HG02571 (cell line): ENCODE measurements at regions not wholly inside any gene's neighbourhood (a gene's known extent, or its start where the extent isn't known, plus 50 kb on each side); places are given as distances from the start of the nearest gene placed in this dataset.

Experiments
- ATAC-seq: cut with Tn5 transposase; IDR thresholded peaks from one replicate; pipeline ENCODE4 v1.9.1; 2021; ENCODE audit warnings: mild to moderate bottlenecking, moderate library complexity; ENCODE audit not compliant: unreplicated experiment

- no peak for ATAC-seq
Measured at GRCh38 chr10:113219446-113219845, 269.4 kb downstream of the TCF7L2 start.

- ATAC-seq, result no peak
Measured at GRCh38 chr10:113221756-113222168, 271.7 kb downstream of the TCF7L2 start.

GRCh38 chr10:113222207-113222606 lies 272.2 kb downstream of the TCF7L2 start:
- ATAC-seq, result no peak

- ATAC-seq, result no peak
Measured at GRCh38 chr10:113225364-113225763, 275.3 kb downstream of the TCF7L2 start.

- no peak for ATAC-seq
Measured at GRCh38 chr10:113225903-113226302, 275.9 kb downstream of the TCF7L2 start.

- no peak for ATAC-seq
Measured at GRCh38 chr10:113226399-113226798, 276.4 kb downstream of the TCF7L2 start.

- no peak for ATAC-seq
Measured at GRCh38 chr10:113226831-113227445, 276.9 kb downstream of the TCF7L2 start.

GRCh38 chr10:113228530-113228929 lies 278.5 kb downstream of the TCF7L2 start:
- no peak for ATAC-seq

GRCh38 chr10:113230011-113230610 lies 280.1 kb downstream of the TCF7L2 start:
- no peak for ATAC-seq

GRCh38 chr10:113232928-113233511 lies 283.0 kb downstream of the TCF7L2 start:
- ATAC-seq, result no peak

- no peak for ATAC-seq
Measured at GRCh38 chr10:113234481-113234880, 284.4 kb downstream of the TCF7L2 start.

GRCh38 chr10:113235508-113235907 lies 285.5 kb downstream of the TCF7L2 start:
- ATAC-seq, result no peak

GRCh38 chr10:113236998-113237397 lies 287.0 kb downstream of the TCF7L2 start:
- no peak for ATAC-seq

GRCh38 chr10:113239566-113240350 lies 289.7 kb downstream of the TCF7L2 start:
- ATAC-seq, result no peak

GRCh38 chr10:113240736-113241135 lies 290.7 kb downstream of the TCF7L2 start:
- ATAC-seq, result no peak

- ATAC-seq, result no peak
Measured at GRCh38 chr10:113241599-113242360, 291.7 kb downstream of the TCF7L2 start.

- no peak for ATAC-seq
Measured at GRCh38 chr10:113243311-113243710, 293.3 kb downstream of the TCF7L2 start.

GRCh38 chr10:113244750-113245149 lies 294.7 kb downstream of the TCF7L2 start:
- ATAC-seq, result no peak

- ATAC-seq, result no peak
Measured at GRCh38 chr10:113245286-113245685, 295.2 kb downstream of the TCF7L2 start.

GRCh38 chr10:113247050-113247449 lies 297.0 kb downstream of the TCF7L2 start:
- no peak for ATAC-seq
